Lung (tissue), 11 donors: ENCODE measurements at regions not wholly inside any gene's neighbourhood (a gene's known extent, or its start where the extent isn't known, plus 50 kb on each side); places are given as distances from the start of the nearest gene placed in this dataset.
A peak's percentile ranks its signal among the peaks of the same experiment; 100 is the strongest.

Source experiments
- ATAC-seq: fragments of 200-7000 bp; cut with Tn5 transposase; one replicate; pipeline ENCODE4 v1.9.1; 2020; ENCODE audit warnings: moderate number of reproducible peaks; ENCODE audit not compliant: insufficient read depth, low FRiP score
- DNase-seq, 3 donors: peaks; one replicate each; pipeline ENCODE4 v3.0.0-alpha.2; 2013 to 2017
- H3K27ac ChIP-seq, 2 donors: one replicate each; pipeline ENCODE4 v1.5.1; 2013; ENCODE audit warnings: mild to moderate bottlenecking in 2 of 2, moderate library complexity in 2 of 2, control low read depth in 1 of 2, inconsistent platforms in 1 of 2, low read depth in 1 of 2, low read length in 1 of 2
- H3K27me3 ChIP-seq, 3 donors: one replicate each; pipeline ENCODE4 v1.5.1; 2013; ENCODE audit warnings: low read length in 2 of 3; ENCODE audit not compliant: control insufficient read depth in 3 of 3, insufficient read depth in 3 of 3
- H3K36me3 ChIP-seq, 4 donors: one replicate each; pipeline ENCODE4 v1.5.1; 2013; ENCODE audit warnings: low read length in 4 of 4, mild to moderate bottlenecking in 1 of 4, moderate library complexity in 1 of 4; ENCODE audit not compliant: control insufficient read depth in 4 of 4, insufficient read depth in 4 of 4
- H3K4me1 ChIP-seq, 5 donors: one replicate each; pipeline ENCODE4 v1.5.1; 2013; ENCODE audit warnings: low read length in 5 of 5, mild to moderate bottlenecking in 2 of 5, moderate library complexity in 1 of 5; ENCODE audit not compliant: control insufficient read depth in 5 of 5, insufficient read depth in 5 of 5
- H3K4me3 ChIP-seq: one replicate; pipeline ENCODE4 v1.5.1; 2013; ENCODE audit warnings: mild to moderate bottlenecking, control low read depth, moderate library complexity
- H3K9ac ChIP-seq, 2 donors: one replicate each; pipeline ENCODE4 v1.5.1; 2013; ENCODE audit warnings: low read length in 2 of 2, control low read depth in 1 of 2; ENCODE audit not compliant: insufficient read depth in 1 of 2
- H3K9me3 ChIP-seq, 4 donors: one replicate each; pipeline ENCODE4 v1.5.1; 2013; ENCODE audit warnings: low read length in 3 of 4, mild to moderate bottlenecking in 1 of 4, moderate library complexity in 1 of 4; ENCODE audit not compliant: control insufficient read depth in 4 of 4, insufficient read depth in 3 of 4
- CTCF ChIP-seq: IDR thresholded peaks from 2 replicates; pipeline ENCODE4 v1.5.1; 2012; ENCODE audit warnings: mild to moderate bottlenecking; ENCODE audit errors: control extremely low read depth, extremely low read depth
- WGBS, 2 donors: extraction: QIAGEN DNeasy Blood & Tissue Kit; methylation state at CpG; one replicate each; pipeline ENCODE4 v1.1.7; 2013; 5-methylcytosine and 5-hydroxymethylcytosine counted together
- donor health status: control.
- donor health status: control.
- donor health status: Bipolar disorder and iron deficiency.
- donor health status: healthy.
- donor health status: DM: yes; HTN: yes; CAD: no.

DNA sequence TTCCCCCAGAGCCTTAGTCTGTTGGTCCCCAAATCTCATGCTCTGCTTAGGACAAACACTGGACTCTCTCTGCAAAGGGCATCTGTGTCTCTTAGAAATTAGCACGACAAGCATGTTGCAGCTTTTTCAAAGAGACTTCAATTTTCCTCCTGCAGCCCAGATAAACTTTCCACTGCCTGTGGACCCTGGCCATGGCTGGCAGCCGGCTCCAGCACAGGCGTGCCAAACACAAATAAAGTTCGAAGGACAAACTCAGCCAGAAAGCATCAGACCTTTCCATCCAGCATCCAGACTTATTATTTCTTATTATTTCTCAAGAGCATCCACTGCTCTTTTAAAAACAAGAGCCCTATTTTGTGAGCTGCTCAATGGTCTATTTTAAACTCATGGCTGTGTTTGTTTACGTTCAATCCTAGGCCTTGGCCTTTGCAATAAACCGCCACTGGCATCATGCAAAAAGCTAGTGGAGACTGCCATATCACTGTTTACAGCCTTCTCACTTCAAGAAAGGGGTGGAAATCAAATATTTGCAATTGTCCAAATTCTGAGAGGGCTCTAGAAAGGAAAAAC lies 300.8 kb downstream of the BCL11A start:
- no peaks in the 10 kb centered on the region for H3K36me3 ChIP-seq
- H3K4me1 ChIP-seq, result peaks cover 0 to 9% (median 2%) of the 10 kb centered on the region in 5 donors
- peaks cover 0 to 2% (median 0%) of the 10 kb centered on the region in 4 donors for H3K9me3 ChIP-seq
- H3K27ac ChIP-seq, result no peak overlapping the region
- WGBS, 2 donors, result 67 to 83% methylated on average over 6 of the region's 6 CpGs
- H3K9ac ChIP-seq, result no peak overlapping the region
- no peaks in the 10 kb centered on the region for H3K27me3 ChIP-seq
- DNase-seq (peak; percentile 22 to 69 (median 65)), ATAC-seq (no peak)
- no peak for TF ChIP-seq CTCF
- no peak overlapping the region for H3K4me3 ChIP-seq

- DNase-seq, result no peak
- TF ChIP-seq CTCF, result no peak
- ATAC-seq, result no peak
Observed at GRCh38 chr2:60251247-60251646, 302.2 kb downstream of the BCL11A start.

DNA sequence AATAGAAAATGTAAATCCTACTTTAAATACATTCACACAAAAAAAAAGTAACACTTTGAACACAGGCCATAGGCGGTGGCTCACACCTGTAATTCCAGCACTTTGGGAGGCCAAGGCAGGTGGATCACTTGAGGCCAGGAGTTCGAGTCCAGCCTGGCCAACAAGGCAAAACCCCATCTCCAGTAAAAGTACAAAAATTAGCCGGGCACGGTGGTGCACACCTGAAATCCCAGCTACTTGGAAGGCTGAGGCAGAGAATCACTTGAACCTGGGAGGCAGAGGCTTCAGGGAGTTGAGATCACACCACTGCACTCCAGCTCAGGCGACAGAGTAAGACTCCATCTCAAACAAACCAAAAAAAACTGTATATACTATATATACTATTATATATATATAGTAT lies 303.6 kb downstream of the BCL11A start:
- Histone ChIP-seq H3K36me3 (no peaks in the 10 kb centered on the region), H3K27me3 (no peaks in the 10 kb centered on the region), H3K4me3 (no peak overlapping the region), H3K9ac (no peak overlapping the region), H3K27ac (no peak overlapping the region), H3K4me1 (peaks cover 0 to 9% (median 2%) of the 10 kb centered on the region in 5 donors), H3K9me3 (peaks cover 0 to 2% (median 0%) of the 10 kb centered on the region in 4 donors)
- ATAC-seq (no peak), DNase-seq (no peak)
- WGBS, 2 donors, result 86 to 97% methylated on average over 5 of the region's 5 CpGs
- no peak for TF ChIP-seq CTCF

More at GRCh38 chr2:60251247-60251646, 302.2 kb downstream of the BCL11A start:
- H3K36me3 ChIP-seq, result no peaks in the 10 kb centered on the region
- peaks cover 0 to 9% (median 2%) of the 10 kb centered on the region in 5 donors for H3K4me1 ChIP-seq
- H3K27ac ChIP-seq, result no peak overlapping the region
- no peak overlapping the region for H3K9ac ChIP-seq
- peaks cover 0 to 2% (median 0%) of the 10 kb centered on the region in 4 donors for H3K9me3 ChIP-seq
- no peak overlapping the region for H3K4me3 ChIP-seq
- no peaks in the 10 kb centered on the region for H3K27me3 ChIP-seq

- no peak overlapping the region for H3K9ac ChIP-seq
- no peaks in the 10 kb centered on the region for H3K9me3 ChIP-seq
- no peak overlapping the region for H3K4me3 ChIP-seq
- no peak for TF ChIP-seq CTCF
- H3K27me3 ChIP-seq, result no peaks in the 10 kb centered on the region
- WGBS, 2 donors, result 82 to 89% methylated on average over 9 of the region's 9 CpGs
- H3K4me1 ChIP-seq, result peaks cover 0 to 5% (median 0%) of the 10 kb centered on the region in 5 donors
- ATAC-seq, result no peak
- no peak overlapping the region for H3K27ac ChIP-seq
- DNase-seq, result no peak
- H3K36me3 ChIP-seq, result no peaks in the 10 kb centered on the region
Observed at GRCh38 chr2:60247471-60247870, 306.0 kb downstream of the BCL11A start.
